ENCODE measurements at regions not wholly inside any gene's neighbourhood (a gene's known extent, or its start where the extent isn't known, plus 50 kb on each side); places are given as distances from the start of the nearest gene placed in this dataset.

GRCh38 chr4:95603393-95603792 is 54.6 kb upstream of the UNC5C start:
- TF ChIP-seq CTCF (IDR thresholded peaks at IDR 0.05) (no peak), EP300 (IDR thresholded peaks at IDR 0.05) (no peak), POLR2AphosphoS5 (IDR thresholded peaks at IDR 0.05) (no peak), POLR2A (IDR thresholded peaks at IDR 0.05) (no peak)

Data from stomach (tissue), 4 donors.